ENCODE measurements at regions not wholly inside any gene's neighbourhood (a gene's known extent, or its start where the extent isn't known, plus 50 kb on each side); places are given as distances from the start of the nearest gene placed in this dataset.

DNA sequence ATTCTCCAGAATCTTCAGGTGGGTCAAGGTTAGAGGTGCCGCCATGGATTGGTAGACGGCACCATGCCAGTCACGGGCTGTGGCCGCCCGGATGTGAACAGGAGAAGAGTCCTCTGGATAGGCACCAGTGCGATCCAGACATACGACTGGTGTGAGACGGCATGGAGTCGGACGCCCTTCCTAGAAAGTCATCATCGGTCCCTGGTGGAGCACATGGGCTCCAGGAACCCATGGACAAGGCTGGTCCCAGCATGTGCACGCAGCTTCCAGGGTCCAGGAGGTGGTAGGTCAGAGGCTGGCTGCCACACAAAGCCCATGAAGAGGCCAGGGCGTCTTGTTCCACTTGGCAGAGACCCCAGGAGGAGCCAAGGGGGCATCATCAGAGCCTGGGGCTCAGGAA, 276.1 kb upstream of the LRRC3B start:
- TF ChIP-seq CTCF (IDR thresholded peaks at IDR 0.05; ENCODE audit: low read depth, low read length, missing input control) (no peak), JUND (IDR thresholded peaks at IDR 0.05) (no peak), RAD21 (IDR thresholded peaks at IDR 0.05) (no peak), TAF1 (conservative IDR thresholded peaks at IDR 0.05) (no peak), GABPA (IDR thresholded peaks at IDR 0.05 in 1 of 2, conservative IDR thresholded peaks at IDR 0.05 in 1 of 2) (no peak), REST (IDR thresholded peaks at IDR 0.05) (no peak), ATF3 (IDR thresholded peaks at IDR 0.05) (no peak), NR2F2 (IDR thresholded peaks at IDR 0.05) (no peak), HNF4G (IDR thresholded peaks at IDR 0.05) (no peak)
- TF ChIP-seq, protein P1, sequence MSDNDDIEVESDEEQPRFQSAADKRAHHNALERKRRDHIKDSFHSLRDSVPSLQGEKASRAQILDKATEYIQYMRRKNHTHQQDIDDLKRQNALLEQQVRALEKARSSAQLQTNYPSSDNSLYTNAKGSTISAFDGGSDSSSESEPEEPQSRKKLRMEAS (IDR thresholded peaks at IDR 0.05), result no peak

All from liver (tissue), 3 donors.